GM23338 (cell line): ENCODE measurements at regions not wholly inside any gene's neighbourhood (a gene's known extent, or its start where the extent isn't known, plus 50 kb on each side); places are given as distances from the start of the nearest gene placed in this dataset.

Experiments used
- ATAC-seq: fragments of 200-7000 bp; cut with Tn5 transposase; 3 replicates; pipeline ENCODE4 v1.9.1; 2020
- DNase-seq: peaks from one replicate; pipeline ENCODE4 v3.0.0-alpha.2; 2015; ENCODE audit warnings: low spot score
- H2AFZ ChIP-seq: fragments of 200-600 bp; sonication (generic); 2 replicates; pipeline ENCODE4 v1.8.0; 2016; ENCODE audit warnings: antibody characterized with exemption, mild to moderate bottlenecking, moderate library complexity
- H3F3A ChIP-seq: fragments of 200-600 bp; sonication (generic); replicated peaks from 2 replicates; pipeline ENCODE4 v1.8.0; 2017; ENCODE audit warnings: antibody characterized with exemption, mixed run types, low read depth
- H3K27ac ChIP-seq: fragments of 200-600 bp; sonication (generic); 2 replicates; pipeline ENCODE4 v1.6.1; 2016; ENCODE audit warnings: low read depth
- H3K27me3 ChIP-seq: fragments of 200-600 bp; sonication (generic); 2 replicates; pipeline ENCODE4 v1.8.0; 2016; ENCODE audit warnings: mild to moderate bottlenecking, mixed run types, moderate library complexity; ENCODE audit not compliant: insufficient read depth
- H3K36me3 ChIP-seq: fragments of 200-600 bp; sonication (generic); 2 replicates; pipeline ENCODE4 v1.8.0; 2016; ENCODE audit warnings: mild to moderate bottlenecking; ENCODE audit not compliant: insufficient read depth
- H3K4me1 ChIP-seq: fragments of 200-600 bp; sonication (generic); 2 replicates; pipeline ENCODE4 v1.8.0; 2016; ENCODE audit warnings: mild to moderate bottlenecking, moderate library complexity; ENCODE audit not compliant: insufficient read depth
- H3K4me2 ChIP-seq: fragments of 200-600 bp; sonication (generic); 2 replicates; pipeline ENCODE4 v1.7.1; 2017; ENCODE audit warnings: mixed run types
- H3K4me3 ChIP-seq: fragments of 200-600 bp; sonication (generic); 2 replicates; pipeline ENCODE4 v1.6.1; 2016; ENCODE audit warnings: mixed run types
- H3K79me2 ChIP-seq: fragments of 200-600 bp; sonication (generic); replicated peaks from 2 replicates; pipeline ENCODE4 v1.8.0; 2017; ENCODE audit warnings: mild to moderate bottlenecking; ENCODE audit not compliant: insufficient read depth
- H3K9me2 ChIP-seq: fragments of 200-600 bp; sonication (generic); 2 replicates; pipeline ENCODE4 v1.8.0; 2017; ENCODE audit not compliant: insufficient read depth
- H4K20me1 ChIP-seq: fragments of 200-600 bp; sonication (generic); replicated peaks from 2 replicates; pipeline ENCODE4 v1.8.0; 2017; ENCODE audit warnings: mild to moderate bottlenecking; ENCODE audit not compliant: insufficient read depth
- H3K27ac Mint-ChIP-seq: 2 replicates; pipeline ENCODE4 v1.8.0; 2020; ENCODE audit warnings: inconsistent platforms, mild to moderate bottlenecking, moderate library complexity, mixed read lengths
- H3K27me3 Mint-ChIP-seq: 3 replicates; pipeline ENCODE4 v1.8.0; 2022; ENCODE audit warnings: low read depth, mild to moderate bottlenecking, moderate library complexity, mixed read lengths, inconsistent platforms; ENCODE audit not compliant: insufficient read depth, poor library complexity
- H3K36me3 Mint-ChIP-seq: 3 replicates; pipeline ENCODE4 v1.8.0; 2021; ENCODE audit warnings: low read depth, mild to moderate bottlenecking, inconsistent platforms, moderate library complexity, mixed read lengths
- H3K4me1 Mint-ChIP-seq: 3 replicates; pipeline ENCODE4 v1.8.0; 2020; ENCODE audit warnings: mild to moderate bottlenecking, inconsistent platforms, mixed read lengths
- H3K4me3 Mint-ChIP-seq: 3 replicates; pipeline ENCODE4 v1.8.0; 2021; ENCODE audit warnings: moderate library complexity, mild to moderate bottlenecking, inconsistent platforms, mixed read lengths
- H3K9me3 Mint-ChIP-seq: 3 replicates; pipeline ENCODE4 v1.8.0; 2020; ENCODE audit warnings: moderate library complexity, mild to moderate bottlenecking, inconsistent platforms, mixed read lengths
- CREB1 ChIP-seq: fragments of 250-450 bp; sonication (Bioruptor Pico); IDR thresholded peaks from 2 replicates; pipeline ENCODE4 v1.5.0; 2020; ENCODE audit warnings: low read depth, mild to moderate bottlenecking, moderate library complexity
- CTCF ChIP-seq, 2 experiments: fragments of 200-600 bp in 1 of 2; sonication (generic) in 1 of 2; conservative IDR thresholded peaks; 2 replicates each; pipeline versions ENCODE4 v1.5.1 to v1.6.1; 2016 to 2017; ENCODE audit warnings: antibody characterized with exemption in 2 of 2, low read depth in 2 of 2, mild to moderate bottlenecking in 2 of 2, moderate library complexity in 1 of 2
- ETS1 ChIP-seq: IDR thresholded peaks from 2 replicates; pipeline ENCODE4 v1.6.1; 2016; ENCODE audit warnings: antibody characterized with exemption
- EZH2 ChIP-seq: fragments of 200-600 bp; sonication (generic); IDR thresholded peaks from one replicate; pipeline ENCODE4 v1.8.0; 2017; ENCODE audit warnings: antibody characterized with exemption, mild to moderate bottlenecking, low read depth; ENCODE audit not compliant: unreplicated experiment
- EZH2phosphoT487 ChIP-seq: fragments of 200-600 bp; sonication (generic); IDR thresholded peaks from one replicate; pipeline ENCODE4 v1.8.1; 2018; ENCODE audit warnings: antibody characterized with exemption; ENCODE audit not compliant: unreplicated experiment
- JUNB ChIP-seq: IDR thresholded peaks from one replicate; pipeline ENCODE4 v1.6.1; 2016; ENCODE audit warnings: antibody characterized with exemption; ENCODE audit not compliant: unreplicated experiment
- NANOG ChIP-seq: IDR thresholded peaks from 2 replicates; pipeline ENCODE4 v1.6.1; 2016; ENCODE audit warnings: antibody characterized with exemption, borderline replicate concordance
- POLR2AphosphoS5 ChIP-seq: IDR thresholded peaks from 2 replicates; pipeline ENCODE4 v1.6.1; 2016; ENCODE audit warnings: antibody characterized with exemption, low read depth
- REST ChIP-seq: IDR thresholded peaks from one replicate; pipeline ENCODE4 v1.6.1; 2018; ENCODE audit warnings: antibody characterized with exemption; ENCODE audit not compliant: unreplicated experiment
- STAT1 ChIP-seq: IDR thresholded peaks from one replicate; pipeline ENCODE4 v1.6.1; 2016; ENCODE audit warnings: antibody characterized with exemption; ENCODE audit not compliant: unreplicated experiment
- ZNF114 ChIP-seq: fragments of 250-450 bp; sonication (Bioruptor Pico); IDR thresholded peaks from 2 replicates; pipeline ENCODE4 v1.5.0; 2020; ENCODE audit warnings: mild to moderate bottlenecking, moderate library complexity
- ZNF331 ChIP-seq: fragments of 250-450 bp; sonication (Bioruptor Pico); IDR thresholded peaks from 2 replicates; pipeline ENCODE4 v1.5.0; 2020; ENCODE audit warnings: low read depth, mild to moderate bottlenecking, moderate library complexity
- ZNF462 ChIP-seq: fragments of 250-450 bp; sonication (Bioruptor Pico); IDR thresholded peaks from 2 replicates; pipeline ENCODE4 v1.5.0; 2020; ENCODE audit warnings: mild to moderate bottlenecking, moderate library complexity

- Histone ChIP-seq H3K4me3 (no peak overlapping the region), H3K79me2 (no peaks in the 10 kb centered on the region), H3K9me2 (no peaks in the 10 kb centered on the region), H3K27me3 (no peaks in the 10 kb centered on the region), H3K27ac (no peak overlapping the region), H3K4me2 (no peak overlapping the region), H3K36me3 (no peaks in the 10 kb centered on the region), H2AFZ (no peak overlapping the region), H3K4me1 (no peaks in the 10 kb centered on the region), H4K20me1 (no peaks in the 10 kb centered on the region), H3F3A (no peaks in the 10 kb centered on the region)
- no peak overlapping the region for H3K4me3 Mint-ChIP-seq
- no peak overlapping the region for H3K27ac Mint-ChIP-seq
- H3K36me3 Mint-ChIP-seq, result no peaks in the 10 kb centered on the region
- no peaks in the 10 kb centered on the region for H3K9me3 Mint-ChIP-seq
- peaks cover 1% of the 10 kb centered on the region for H3K27me3 Mint-ChIP-seq
- peaks cover 8% of the 10 kb centered on the region for H3K4me1 Mint-ChIP-seq
- ATAC-seq (no peak), DNase-seq (no peak)
- TF ChIP-seq ZNF331 (CRISPR knock-in tag), result no peak
- no peak for TF ChIP-seq ETS1
- TF ChIP-seq POLR2AphosphoS5, result no peak
- TF ChIP-seq ZNF114, result no peak
- TF ChIP-seq EZH2, result no peak
- no peak for TF ChIP-seq CREB1 (CRISPR knock-in tag)
- no peak for TF ChIP-seq REST
- no peak for TF ChIP-seq STAT1
- no peak for TF ChIP-seq JUNB
- no peak for TF ChIP-seq ZNF462 (CRISPR knock-in tag)
- no peak for TF ChIP-seq NANOG
- TF ChIP-seq CTCF (conservative IDR thresholded peaks at IDR 0.05; ENCODE audit: low read depth in 2 of 2), result no peak
- TF ChIP-seq EZH2phosphoT487, result no peak
Measured at GRCh38 chr3:75327453-75327852, 336.7 kb upstream of the FRG2C start.
